GM18505 (cell line): ENCODE measurements at regions not wholly inside any gene's neighbourhood (a gene's known extent, or its start where the extent isn't known, plus 50 kb on each side); places are given as distances from the start of the nearest gene placed in this dataset.
A peak's percentile ranks its signal among the peaks of the same experiment; 100 is the strongest.
"Not testable (repeated sequence)": the region's sequence is repeated elsewhere in the genome, so short reads cannot be mapped to it uniquely, and the experiment has no call there.

Experiments
- ATAC-seq: cut with Tn5 transposase; IDR thresholded peaks from one replicate; pipeline ENCODE4 v1.9.1; 2021; ENCODE audit not compliant: unreplicated experiment
- POLR2A ChIP-seq: IDR thresholded peaks from 4 replicates; pipeline ENCODE4 v1.6.1; 2011; ENCODE audit warnings: borderline replicate concordance; ENCODE audit not compliant: insufficient read depth, insufficient read length; ENCODE audit errors: extremely low read depth

GRCh38 chr17:20681746-20682722 is 102.5 kb downstream of the CDRT15L2 start:
- not testable (repeated sequence) for ATAC-seq

- not testable (repeated sequence) for ATAC-seq
Observed at GRCh38 chr17:20683651-20684229, 104.2 kb downstream of the CDRT15L2 start.

GRCh38 chr17:20684975-20685374 is 105.5 kb downstream of the CDRT15L2 start:
- not testable (repeated sequence) for ATAC-seq

DNA sequence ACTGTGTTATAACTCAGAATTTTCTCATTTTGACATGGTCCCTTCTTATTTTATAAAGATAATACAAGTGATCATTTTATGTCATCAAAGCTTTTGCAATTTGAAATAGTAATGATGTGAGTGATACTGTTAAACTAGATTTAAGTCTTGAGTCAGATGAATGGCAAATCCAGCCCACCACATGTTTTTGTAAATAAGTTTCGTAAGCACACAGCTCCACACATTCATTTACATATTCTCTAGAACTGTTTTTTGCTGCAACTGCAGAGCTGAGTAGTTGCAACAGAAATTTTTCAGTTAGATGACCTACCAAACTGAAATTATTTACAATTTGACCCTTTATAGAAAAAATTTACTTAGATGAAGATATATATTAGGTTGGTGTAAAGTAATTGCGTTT is 108.1 kb downstream of the CDRT15L2 start:
- not testable (repeated sequence) for ATAC-seq

DNA sequence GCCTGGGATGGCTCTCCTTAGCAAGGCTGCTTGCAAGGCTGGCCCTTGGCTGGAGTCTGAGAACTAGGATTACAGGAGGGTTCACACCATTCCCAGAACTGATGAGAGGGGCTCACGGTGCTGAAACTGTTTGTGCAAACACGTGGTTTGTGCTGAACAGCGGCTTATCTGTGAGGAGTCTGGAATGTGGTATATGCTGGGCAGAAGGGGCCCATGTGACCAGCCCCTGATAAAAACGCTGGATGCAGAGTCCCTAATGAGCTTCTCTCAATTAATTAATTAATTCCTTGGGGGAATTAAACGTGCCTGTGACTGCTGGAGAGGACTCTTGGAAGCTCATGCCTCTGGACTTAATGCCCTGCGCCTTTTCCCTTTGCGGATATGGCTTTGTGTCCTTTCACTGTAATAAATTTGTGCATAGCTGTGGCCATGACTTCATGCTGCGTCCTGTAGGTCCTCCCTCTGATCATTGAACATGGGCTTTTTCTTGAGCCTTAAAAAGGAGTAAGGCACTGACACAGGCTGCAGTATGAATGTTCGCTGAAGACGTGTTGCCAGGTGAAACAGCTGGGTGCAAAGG is 109.7 kb downstream of the CDRT15L2 start:
- not testable (repeated sequence) for ATAC-seq

DNA sequence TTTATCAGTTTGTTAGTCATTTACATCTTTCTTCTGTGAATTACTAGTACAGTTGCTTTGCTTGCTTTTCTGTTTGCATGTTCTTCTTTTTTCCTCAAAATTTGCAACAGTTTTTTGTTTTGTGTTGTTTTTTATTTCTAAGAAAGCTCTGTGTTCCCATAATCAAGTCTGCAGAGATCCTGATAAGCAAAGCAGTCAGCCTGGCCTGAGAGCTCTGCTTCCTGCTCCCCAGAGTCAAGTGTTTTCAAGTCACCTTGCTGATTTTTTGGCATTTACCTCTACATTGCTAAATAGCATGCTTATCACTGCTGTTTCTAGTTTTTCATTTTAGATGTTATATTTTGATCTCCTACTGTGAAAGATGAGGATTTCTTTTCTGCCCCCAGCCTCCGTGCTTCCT is 113.2 kb downstream of the CDRT15L2 start:
- ATAC-seq, result not testable (repeated sequence)

GRCh38 chr17:20695871-20696270 is 116.3 kb downstream of the CDRT15L2 start:
- not testable (repeated sequence) for ATAC-seq

GRCh38 chr17:20698463-20699206 is 119.1 kb downstream of the CDRT15L2 start:
- peak; percentile 82 for ATAC-seq

DNA sequence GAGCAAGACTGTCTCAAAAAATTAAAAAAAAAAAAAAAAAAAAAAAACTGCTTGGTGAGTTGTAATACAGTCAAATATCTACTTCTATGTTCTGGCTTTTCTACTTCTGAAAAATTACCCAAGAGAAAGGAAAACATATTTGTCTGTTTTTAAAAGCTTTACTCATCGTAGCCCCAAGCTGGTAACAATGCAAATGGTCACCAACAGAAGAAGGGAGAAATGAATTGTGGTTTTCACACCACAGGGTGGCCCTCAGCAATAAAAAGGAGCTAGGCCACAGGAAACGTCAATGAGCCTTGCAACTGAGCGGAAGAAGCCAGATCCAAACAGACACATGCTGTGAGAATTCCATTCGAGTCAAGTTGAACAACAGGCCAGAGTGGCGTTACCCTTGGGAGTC is 121.0 kb downstream of the CDRT15L2 start:
- not testable (repeated sequence) for ATAC-seq

- not testable (repeated sequence) for ATAC-seq
Observed at GRCh38 chr17:20701366-20701765, 121.8 kb downstream of the CDRT15L2 start.

GRCh38 chr17:20702692-20703091 is 123.2 kb downstream of the CDRT15L2 start:
- no peak for ATAC-seq
- no peak for TF ChIP-seq POLR2A

DNA sequence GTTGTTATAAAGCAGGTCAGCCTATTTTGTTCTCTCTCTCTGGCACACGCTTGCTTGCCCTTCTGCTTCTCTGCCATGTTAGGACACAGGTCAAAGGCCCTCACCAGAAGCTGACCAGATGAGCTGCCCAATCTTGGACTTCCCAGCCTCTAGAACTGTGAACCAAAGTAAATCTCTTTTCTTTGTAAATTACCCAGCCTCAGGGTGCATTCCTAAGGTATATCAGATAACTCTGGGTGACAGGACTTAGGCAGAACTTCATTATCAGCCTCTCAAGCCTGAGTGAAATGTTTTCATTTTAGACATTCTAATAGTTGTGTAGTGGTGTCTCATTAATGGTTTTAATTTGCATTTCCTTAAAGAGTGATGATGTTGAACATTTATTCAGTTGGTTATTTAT is 124.3 kb downstream of the CDRT15L2 start:
- ATAC-seq, result no peak
- TF ChIP-seq POLR2A, result no peak

DNA sequence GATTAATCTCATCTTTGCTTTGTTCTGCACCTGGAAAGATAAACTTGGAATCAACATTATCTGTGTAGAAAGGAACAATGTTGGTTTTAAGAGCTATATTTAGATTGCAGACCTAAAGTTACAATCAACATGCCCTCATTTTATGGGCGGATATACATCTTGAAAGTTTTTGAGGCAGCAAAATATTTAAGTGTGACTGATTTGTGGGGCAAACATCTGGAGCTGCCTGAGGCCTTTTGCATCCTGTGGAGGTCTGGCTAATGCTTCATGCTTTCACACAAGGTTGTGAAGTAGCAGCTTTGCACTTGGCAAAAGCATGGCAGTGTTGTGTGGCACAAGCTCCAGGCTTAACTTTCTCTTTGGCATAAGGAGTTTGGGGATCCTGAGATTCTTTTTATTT is 125.7 kb downstream of the CDRT15L2 start:
- ATAC-seq, result not testable (repeated sequence)

DNA sequence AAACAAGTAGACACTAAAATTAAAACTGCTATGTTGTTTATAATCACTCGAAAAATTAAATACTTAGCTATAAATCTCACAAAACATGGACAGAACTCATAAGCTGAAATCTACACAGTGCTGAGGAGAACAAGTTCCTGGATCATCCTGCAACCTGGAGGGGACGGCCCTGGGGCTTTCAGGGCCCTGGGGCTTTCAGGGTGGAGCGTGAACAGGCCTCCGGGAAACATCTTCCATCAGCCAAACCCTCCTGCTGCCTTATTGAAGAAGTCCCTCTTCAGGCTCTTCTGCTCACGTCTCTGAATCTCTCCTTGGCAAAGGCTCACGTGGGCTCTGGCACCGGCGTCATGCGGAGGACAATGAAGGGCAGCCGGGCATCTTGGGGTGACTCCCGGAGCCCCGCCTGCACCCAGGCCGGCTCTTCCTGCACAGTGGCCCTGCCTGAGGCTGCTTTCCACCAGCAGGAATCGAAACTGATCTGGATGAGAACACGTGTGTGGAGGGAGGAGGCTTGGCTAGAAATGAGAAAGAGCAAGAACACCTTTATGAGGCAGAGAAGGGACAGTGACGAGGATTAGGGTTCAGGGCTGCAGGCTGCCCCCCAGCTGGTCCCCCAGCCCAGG is 127.3 kb downstream of the CDRT15L2 start:
- TF ChIP-seq POLR2A, result no peak
- no peak for ATAC-seq

DNA sequence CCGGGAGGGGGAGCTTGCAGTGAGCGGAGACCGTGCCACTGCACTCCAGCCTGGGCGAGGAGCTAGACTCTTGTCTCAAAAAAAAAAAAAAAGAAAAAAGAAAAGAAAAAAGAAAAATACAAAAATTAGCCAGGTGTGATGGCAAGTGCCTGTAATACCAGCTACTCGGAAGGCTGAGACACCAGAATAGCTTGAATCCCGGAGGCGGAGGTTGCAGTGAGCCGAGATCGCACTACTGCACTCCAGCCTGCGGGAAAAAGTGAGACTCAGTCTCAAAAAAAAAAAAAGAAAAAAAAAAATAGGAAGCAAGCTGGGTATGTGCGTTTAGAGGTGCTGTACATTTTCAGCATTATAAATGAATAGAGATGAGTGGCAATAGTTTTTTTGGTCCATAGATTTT is 129.3 kb downstream of the CDRT15L2 start:
- ATAC-seq, result not testable (repeated sequence)

DNA sequence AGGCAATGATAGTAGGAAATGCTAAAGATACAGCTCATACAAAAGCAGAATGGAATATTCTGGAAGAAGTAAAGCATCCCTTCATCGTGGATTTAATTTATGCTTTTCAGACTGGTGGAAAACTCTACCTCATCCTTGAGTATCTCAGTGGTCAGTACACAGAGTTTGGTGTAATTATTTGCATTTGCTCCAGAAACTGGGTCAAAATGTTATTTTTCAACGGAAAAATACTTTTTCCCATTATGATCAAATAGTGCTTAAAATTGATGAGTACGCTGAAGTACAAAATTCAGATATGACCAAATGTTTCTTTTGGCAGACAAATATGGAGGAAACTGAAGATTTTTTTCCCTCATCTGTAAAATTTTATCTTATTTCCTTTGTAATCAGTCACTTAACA is 137.0 kb downstream of the CDRT15L2 start:
- not testable (repeated sequence) for ATAC-seq
